Pons (tissue), 1 donor: ENCODE measurements at regions not wholly inside any gene's neighbourhood (a gene's known extent, or its start where the extent isn't known, plus 50 kb on each side); places are given as distances from the start of the nearest gene placed in this dataset.
"Not testable (repeated sequence)": the region's sequence is repeated elsewhere in the genome, so short reads cannot be mapped to it uniquely, and the experiment has no call there.

Source experiments
- DNase-seq: peaks from one replicate; pipeline ENCODE4 v3.0.0-alpha.2; 2016; ENCODE audit warnings: low spot score

- not testable (repeated sequence) for DNase-seq
Observed at GRCh38 chr12:131633610-131634009, 77.3 kb upstream of the SFSWAP start.

- DNase-seq, result no peak
Observed at GRCh38 chr12:131634037-131634436, 76.9 kb upstream of the SFSWAP start.

- not testable (repeated sequence) for DNase-seq
Observed at GRCh38 chr12:131635012-131635411, 75.9 kb upstream of the SFSWAP start.

- DNase-seq, result no peak
Observed at GRCh38 chr12:131635491-131636122, 75.3 kb upstream of the SFSWAP start.

GRCh38 chr12:131636266-131636665, 74.6 kb upstream of the SFSWAP start:
- no peak for DNase-seq

GRCh38 chr12:131636940-131637750, 73.7 kb upstream of the SFSWAP start:
- DNase-seq, result no peak

- DNase-seq, result no peak
Observed at GRCh38 chr12:131637986-131638385, 72.9 kb upstream of the SFSWAP start.

- DNase-seq, result no peak
Observed at GRCh38 chr12:131639270-131639940, 71.5 kb upstream of the SFSWAP start.

- DNase-seq, result peak; percentile 16
Observed at GRCh38 chr12:131640525-131640924, 70.4 kb upstream of the SFSWAP start.

GRCh38 chr12:131641315-131641714, 69.6 kb upstream of the SFSWAP start:
- DNase-seq, result no peak

GRCh38 chr12:131642101-131642540, 68.8 kb upstream of the SFSWAP start:
- DNase-seq, result no peak

- no peak for DNase-seq
Observed at GRCh38 chr12:131642771-131643170, 68.1 kb upstream of the SFSWAP start.

GRCh38 chr12:131643631-131644452, 67.0 kb upstream of the SFSWAP start:
- DNase-seq, result no peak

GRCh38 chr12:131644481-131644880, 66.4 kb upstream of the SFSWAP start:
- DNase-seq, result no peak

- not testable (repeated sequence) for DNase-seq
Observed at GRCh38 chr12:131644917-131645316, 66.0 kb upstream of the SFSWAP start.

GRCh38 chr12:131645557-131645956, 65.3 kb upstream of the SFSWAP start:
- not testable (repeated sequence) for DNase-seq

GRCh38 chr12:131646444-131646843, 64.4 kb upstream of the SFSWAP start:
- not testable (repeated sequence) for DNase-seq

- DNase-seq, result no peak
Observed at GRCh38 chr12:131647667-131648066, 63.2 kb upstream of the SFSWAP start.

- DNase-seq, result not testable (repeated sequence)
Observed at GRCh38 chr12:131655469-131656174, 55.3 kb upstream of the SFSWAP start.

GRCh38 chr12:131656796-131657195, 54.1 kb upstream of the SFSWAP start:
- not testable (repeated sequence) for DNase-seq

- not testable (repeated sequence) for DNase-seq
Observed at GRCh38 chr12:131658605-131659004, 52.3 kb upstream of the SFSWAP start.
